ENCODE measurements at regions not wholly inside any gene's neighbourhood (a gene's known extent, or its start where the extent isn't known, plus 50 kb on each side); places are given as distances from the start of the nearest gene placed in this dataset.

DNA sequence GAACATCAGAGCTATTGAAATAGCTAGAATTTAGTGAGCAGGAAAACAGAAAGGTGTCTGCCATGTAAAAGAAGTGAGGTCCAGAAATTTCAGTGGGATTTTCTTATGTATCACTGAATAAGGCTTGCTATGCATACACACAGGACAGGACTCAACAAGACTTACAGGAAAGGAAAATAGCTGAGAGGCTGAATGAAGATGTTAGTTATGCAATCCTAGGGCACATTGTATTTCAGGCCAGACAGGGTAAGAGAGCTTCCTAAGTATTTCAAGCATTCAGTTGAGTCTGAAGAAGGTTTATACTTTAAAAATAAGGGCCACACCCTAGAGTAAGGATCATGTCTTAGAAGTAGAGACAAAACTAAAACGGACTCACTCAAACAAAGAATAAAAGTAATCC is 419.9 kb upstream of the PRR20A start:
- TF ChIP-seq CTCF (IDR thresholded peaks at IDR 0.05), result no peak
- TF ChIP-seq ZNF138 (CRISPR knock-in tag; conservative IDR thresholded peaks at IDR 0.05), result no peak
- no peak for TF ChIP-seq CREB1 (CRISPR knock-in tag; IDR thresholded peaks at IDR 0.05)
- no peak for TF ChIP-seq KAT7 (CRISPR knock-in tag; IDR thresholded peaks at IDR 0.05; ENCODE audit: borderline replicate concordance)
- TF ChIP-seq NFE2L1 (CRISPR knock-in tag; IDR thresholded peaks at IDR 0.05), result no peak
- no peak for TF ChIP-seq ZNF121 (CRISPR knock-in tag; IDR thresholded peaks at IDR 0.05)
- TF ChIP-seq EMX1 (CRISPR knock-in tag; IDR thresholded peaks at IDR 0.05), result no peak
- no peak for TF ChIP-seq ELF4 (CRISPR knock-in tag; IDR thresholded peaks at IDR 0.05; ENCODE audit: low read depth)
- TF ChIP-seq MXD4 (CRISPR knock-in tag; IDR thresholded peaks at IDR 0.05; ENCODE audit: borderline replicate concordance), result no peak
